ENCODE measurements at regions not wholly inside any gene's neighbourhood (a gene's known extent, or its start where the extent isn't known, plus 50 kb on each side); places are given as distances from the start of the nearest gene placed in this dataset.

DNA sequence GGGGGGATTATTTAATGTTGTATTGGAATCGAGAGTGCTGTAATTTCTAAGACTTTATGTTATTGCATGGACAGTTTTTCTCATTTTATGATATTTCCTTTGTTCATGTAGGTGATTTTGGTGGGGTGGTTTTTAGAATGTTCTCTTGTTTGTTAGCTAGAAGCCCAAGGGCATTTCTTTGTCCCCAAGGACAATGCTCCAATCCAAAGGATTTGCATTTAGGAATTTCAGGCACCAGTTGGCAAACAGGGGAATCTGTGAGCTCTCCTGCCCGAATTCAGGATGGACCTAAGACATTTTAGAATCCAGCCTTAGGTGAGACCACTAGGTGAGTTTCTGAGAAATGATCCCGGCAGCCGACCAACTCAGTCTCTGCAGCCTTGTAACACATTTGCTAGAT, 324.9 kb downstream of the KCNRG start:
- H3K27ac ChIP-seq, result no peak overlapping the region
- no peaks in the 10 kb centered on the region for H3K36me3 ChIP-seq
- peaks cover 0 to 11% (median 0%) of the 10 kb centered on the region in 11 donors for H3K9me3 ChIP-seq
- H3K4me3 ChIP-seq, result no peak overlapping the region
- ATAC-seq, result no peak
- DNase-seq, result no peak
- peaks cover 0 to 12% (median 0%) of the 10 kb centered on the region in 9 donors for H3K4me1 ChIP-seq
- intact Hi-C loops (cut with DNase I), result no loop called here
- no peaks in the 10 kb centered on the region for H3K27me3 ChIP-seq
- TF ChIP-seq, protein P1, sequence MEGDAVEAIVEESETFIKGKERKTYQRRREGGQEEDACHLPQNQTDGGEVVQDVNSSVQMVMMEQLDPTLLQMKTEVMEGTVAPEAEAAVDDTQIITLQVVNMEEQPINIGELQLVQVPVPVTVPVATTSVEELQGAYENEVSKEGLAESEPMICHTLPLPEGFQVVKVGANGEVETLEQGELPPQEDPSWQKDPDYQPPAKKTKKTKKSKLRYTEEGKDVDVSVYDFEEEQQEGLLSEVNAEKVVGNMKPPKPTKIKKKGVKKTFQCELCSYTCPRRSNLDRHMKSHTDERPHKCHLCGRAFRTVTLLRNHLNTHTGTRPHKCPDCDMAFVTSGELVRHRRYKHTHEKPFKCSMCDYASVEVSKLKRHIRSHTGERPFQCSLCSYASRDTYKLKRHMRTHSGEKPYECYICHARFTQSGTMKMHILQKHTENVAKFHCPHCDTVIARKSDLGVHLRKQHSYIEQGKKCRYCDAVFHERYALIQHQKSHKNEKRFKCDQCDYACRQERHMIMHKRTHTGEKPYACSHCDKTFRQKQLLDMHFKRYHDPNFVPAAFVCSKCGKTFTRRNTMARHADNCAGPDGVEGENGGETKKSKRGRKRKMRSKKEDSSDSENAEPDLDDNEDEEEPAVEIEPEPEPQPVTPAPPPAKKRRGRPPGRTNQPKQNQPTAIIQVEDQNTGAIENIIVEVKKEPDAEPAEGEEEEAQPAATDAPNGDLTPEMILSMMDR (IDR thresholded peaks at IDR 0.05), result no peak
- 78 to 84% methylated on average over 4 of the region's 4 CpGs for WGBS, 2 donors

DNA sequence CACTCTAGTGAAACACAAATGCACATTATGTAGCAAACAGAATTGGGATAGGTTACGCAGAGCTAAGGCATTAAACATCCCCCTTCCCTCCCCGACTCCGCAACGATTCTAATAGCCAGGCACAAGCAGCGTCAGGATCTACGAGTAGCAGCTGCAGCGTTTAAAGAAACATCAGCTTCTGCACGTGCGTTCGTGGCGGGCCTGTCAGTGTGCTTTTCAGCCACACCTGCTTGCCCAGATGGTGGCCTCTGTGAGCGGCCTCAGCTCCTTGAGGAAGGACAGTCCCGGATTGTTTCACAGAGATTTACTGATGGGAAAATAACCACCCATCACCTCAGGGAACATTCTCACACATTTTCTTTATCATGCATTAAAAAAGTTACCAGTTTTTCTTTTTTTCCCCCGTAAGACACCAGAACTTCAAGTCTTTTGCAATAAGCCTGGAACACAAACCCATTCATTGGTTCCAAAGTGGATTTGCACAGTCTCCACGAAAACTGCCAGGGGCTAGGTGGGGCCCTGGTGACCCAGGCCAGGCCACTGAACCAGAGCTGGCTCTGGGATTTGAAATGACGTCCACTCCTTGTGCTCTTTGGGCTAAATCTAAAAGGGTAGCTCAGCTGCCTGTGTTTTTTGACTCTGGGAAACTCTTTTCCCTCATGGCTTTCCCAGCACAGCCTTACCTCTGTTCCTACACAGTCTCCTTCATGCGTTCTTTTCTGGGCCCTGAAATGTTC, 325.5 kb downstream of the KCNRG start:
- no peaks in the 10 kb centered on the region for H3K27me3 ChIP-seq
- WGBS, 2 donors, result 75 to 79% methylated on average over 17 of the region's 17 CpGs
- H3K9me3 ChIP-seq, result peaks cover 0 to 11% (median 0%) of the 10 kb centered on the region in 11 donors

DNA sequence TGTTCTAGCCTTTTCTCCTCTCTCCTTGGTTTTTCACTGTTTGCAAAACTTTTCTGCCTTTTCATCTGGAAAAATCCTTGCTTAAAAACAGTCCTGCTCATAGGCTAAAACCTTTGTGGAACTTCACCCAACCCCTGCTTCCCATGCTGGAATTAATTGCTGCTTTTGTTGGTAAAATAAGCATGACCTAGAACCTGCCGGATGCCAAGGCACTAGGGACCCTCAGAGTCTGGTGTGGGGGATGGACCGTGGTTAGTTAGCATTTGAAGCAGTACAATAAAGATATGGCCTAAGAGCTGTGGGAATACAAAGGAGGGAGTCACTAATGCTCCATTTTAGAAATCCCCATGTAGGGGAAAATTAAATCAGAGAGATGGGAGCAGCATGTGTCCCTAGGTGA, 326.3 kb downstream of the KCNRG start:
- no peak overlapping the region for H3K27ac ChIP-seq
- TF ChIP-seq, protein P1 (IDR thresholded peaks at IDR 0.05), result no peak
- H3K4me3 ChIP-seq, result no peak overlapping the region
- no peaks in the 10 kb centered on the region for H3K27me3 ChIP-seq
- intact Hi-C loops (cut with DNase I), result no loop called here
- DNase-seq (no peak), ATAC-seq (no peak)
- H3K9me3 ChIP-seq, result peaks cover 0 to 11% (median 0%) of the 10 kb centered on the region in 11 donors
- H3K4me1 ChIP-seq, result peaks cover 0 to 11% (median 0%) of the 10 kb centered on the region in 9 donors
- WGBS, 2 donors, result 95 to 97% methylated on average over 2 of the region's 2 CpGs
- H3K36me3 ChIP-seq, result no peaks in the 10 kb centered on the region

More for the DNA sequence above, 325.5 kb downstream of the KCNRG start:
- H3K4me1 ChIP-seq, result peaks cover 0 to 11% (median 0%) of the 10 kb centered on the region in 9 donors
- ATAC-seq, result peak in 3 of 8 donors; percentile 46 to 58 (median 47)
- H3K36me3 ChIP-seq, result no peaks in the 10 kb centered on the region
- peak in 1 of 2 donors; percentile 18 for DNase-seq
- TF ChIP-seq, protein P1 (IDR thresholded peaks at IDR 0.05), result no peak
- H3K27ac ChIP-seq, result no peak overlapping the region
- H3K4me3 ChIP-seq, result no peak overlapping the region
- intact Hi-C loops (cut with DNase I), result no loop called here

DNA sequence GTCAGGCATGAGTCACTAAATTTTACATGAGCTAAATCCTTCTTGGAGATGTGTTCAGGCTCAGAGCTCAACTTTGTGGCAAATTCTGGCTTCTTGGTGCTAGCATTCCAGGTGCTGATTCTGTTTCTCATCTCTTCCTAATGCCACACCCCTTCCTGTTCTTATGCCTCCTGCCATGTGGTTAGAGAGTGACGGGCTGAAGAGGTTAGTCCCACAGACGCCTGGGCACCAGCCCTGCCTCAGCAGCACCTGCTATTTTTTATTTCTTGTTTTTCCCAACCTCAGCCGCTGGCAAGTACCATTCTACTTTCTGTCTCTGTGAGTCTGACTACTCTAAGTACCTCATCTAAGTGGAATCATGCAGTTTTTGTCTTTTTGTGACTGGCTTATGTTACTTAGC, 329.5 kb downstream of the KCNRG start:
- Histone ChIP-seq H3K27ac (no peak overlapping the region), H3K4me1 (peaks cover 0 to 3% (median 0%) of the 10 kb centered on the region in 9 donors), H3K4me3 (no peak overlapping the region), H3K9me3 (peaks cover 0 to 11% (median 0%) of the 10 kb centered on the region in 11 donors), H3K36me3 (no peaks in the 10 kb centered on the region), H3K27me3 (no peaks in the 10 kb centered on the region)
- ATAC-seq (no peak), DNase-seq (no peak)
- TF ChIP-seq, protein P1 (IDR thresholded peaks at IDR 0.05), result no peak
- intact Hi-C loops (cut with DNase I), result no loop called here
- WGBS, 2 donors, result 64 to 71% methylated on average over 3 of the region's 3 CpGs
